NCI-H2081 (cell line): ENCODE measurements at regions not wholly inside any gene's neighbourhood (a gene's known extent, or its start where the extent isn't known, plus 50 kb on each side); places are given as distances from the start of the nearest gene placed in this dataset.
A peak's percentile ranks its signal among the peaks of the same experiment; 100 is the strongest.
"Not testable (repeated sequence)": the region's sequence is repeated elsewhere in the genome, so short reads cannot be mapped to it uniquely, and the experiment has no call there.

Experiments used
- DNase-seq, 2 experiments: peaks; one replicate each; lab custom pipeline; 2025; lab: John Stamatoyannopoulos, UW

- not testable (repeated sequence) for DNase-seq
Measured at GRCh38 chr6:158881884-158882283, 62.7 kb upstream of the EZR start.

- DNase-seq, result not testable (repeated sequence)
Measured at GRCh38 chr6:158881276-158881675, 62.1 kb upstream of the EZR start.

GRCh38 chr6:158879180-158879579 is 60.0 kb upstream of the EZR start:
- DNase-seq, result no peak

- DNase-seq, result no peak
Measured at GRCh38 chr6:158877716-158878115, 58.5 kb upstream of the EZR start.

GRCh38 chr6:158876886-158877285 is 57.7 kb upstream of the EZR start:
- no peak for DNase-seq

GRCh38 chr6:158870649-158870957 is 51.4 kb upstream of the EZR start:
- DNase-seq, result no peak

GRCh38 chr6:158869826-158870648 is 50.9 kb upstream of the EZR start:
- peak in 1 of 2 experiments; percentile 83 for DNase-seq

GRCh38 chr6:158868890-158869825 is 50.0 kb upstream of the EZR start:
- peak in 1 of 2 experiments; percentile 86 for DNase-seq
